Adrenal gland (tissue), 9 donors: ENCODE measurements at regions not wholly inside any gene's neighbourhood (a gene's known extent, or its start where the extent isn't known, plus 50 kb on each side); places are given as distances from the start of the nearest gene placed in this dataset.

Experiments used
- DNase-seq, 7 donors: peaks; one replicate each; pipeline ENCODE4 v3.0.0-alpha.2; 2019 to 2020
- H3K27ac ChIP-seq, 5 donors: fragments of 200-600 bp; sonication (generic) in 4 of 5; 1 replicate in 3 of 5; 2 replicates in 2 of 5; pipeline versions ENCODE4 v1.5.1 to v1.8.0; 2016 to 2020; ENCODE audit warnings: mild to moderate bottlenecking in 1 of 5
- H3K27me3 ChIP-seq: fragments of 200-600 bp; 2 replicates; pipeline ENCODE4 v1.8.0; 2021
- H3K36me3 ChIP-seq, 2 donors: fragments of 200-600 bp; replicated peaks in 1 of 2; 1 replicate in 1 of 2; 2 replicates in 1 of 2; pipeline versions ENCODE4 v1.5.1 to v1.8.0; 2018 to 2022
- H3K4me1 ChIP-seq, 2 donors: fragments of 200-600 bp; replicated peaks in 1 of 2; 1 replicate in 1 of 2; 2 replicates in 1 of 2; pipeline versions ENCODE4 v1.5.1 to v1.8.0; 2018 to 2021
- H3K4me3 ChIP-seq, 4 donors: fragments of 200-600 bp; sonication (generic) in 3 of 4; one replicate each; pipeline ENCODE4 v1.5.1; 2016 to 2018
- H3K9me3 ChIP-seq, 3 donors: fragments of 200-600 bp; sonication (generic) in 1 of 3; replicated peaks in 1 of 3; 1 replicate in 2 of 3; 2 replicates in 1 of 3; pipeline versions ENCODE4 v1.5.1 to v1.8.0; 2016 to 2021
- CTCF ChIP-seq, 6 experiments: fragments of 450-650 bp in 4 of 6; fragments of 200-600 bp in 2 of 6; sonication (generic) in 1 of 6; IDR thresholded peaks; 1 replicate in 5 of 6; 2 replicates in 1 of 6; pipeline versions ENCODE4 v1.5.1 to v1.8.0; 2016 to 2021; ENCODE audit warnings: antibody characterized with exemption in 6 of 6, mild to moderate bottlenecking in 2 of 6, moderate library complexity in 1 of 6
- POLR2A ChIP-seq, 2 donors: fragments of 450-650 bp; IDR thresholded peaks; one replicate each; pipeline ENCODE4 v1.6.1; 2017; ENCODE audit warnings: antibody characterized with exemption in 2 of 2, mild to moderate bottlenecking in 2 of 2, moderate library complexity in 1 of 2
- WGBS, 4 donors: extraction: QIAGEN DNeasy Blood & Tissue Kit in 2 of 4; methylation state at CpG; one replicate each; pipeline versions ENCODE4 v1.1.5 to v1.1.7; 2013 to 2017; 5-methylcytosine and 5-hydroxymethylcytosine counted together
- intact Hi-C, 2 donors: fragments of 100-400 bp; cut with DNase I; formaldehyde crosslinking; loops; one replicate each; pipeline versions ENCODE4 v1.14.1 to v1.15.0; 2022 to 2023
- donor health status: healthy with polysubstance abuse.
- donor health status: Bipolar disorder and iron deficiency.
- donor health status: DM: yes; HTN: yes; CAD: no.
- donor health status: DM: no; HTN: no; CAD: no.
- donor health status: DM: no; HTN: no; CAD: no.

DNA sequence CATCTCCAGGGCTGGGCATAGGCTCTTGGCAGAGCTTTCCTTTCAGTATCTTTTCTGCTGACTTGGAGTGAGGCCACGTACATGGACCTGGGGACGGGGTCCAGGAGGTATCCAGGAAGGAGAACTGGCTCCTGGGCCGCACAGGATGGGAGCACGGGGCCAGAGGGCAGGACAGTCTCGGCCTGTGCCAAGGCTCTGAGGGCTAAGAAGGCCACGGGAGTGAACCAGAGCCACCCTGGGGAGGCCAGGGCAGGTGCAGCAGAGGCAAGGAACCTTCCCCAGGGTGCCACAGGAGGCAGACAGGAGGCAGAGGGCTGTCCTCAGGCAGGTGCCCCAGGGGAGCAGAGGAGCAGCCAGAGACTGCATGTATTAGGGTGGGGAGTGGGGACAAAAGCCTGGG, 50.3 kb downstream of the PLXNA1 start:
- H3K36me3 ChIP-seq = peaks cover 0 to 52% of the 10 kb centered on the region in 2 donors
- intact Hi-C loops = no loop called here
- H3K4me3 ChIP-seq = no peak overlapping the region
- H3K27ac ChIP-seq = no peak overlapping the region
- H3K27me3 ChIP-seq = no peaks in the 10 kb centered on the region
- TF ChIP-seq CTCF (IDR thresholded peaks at IDR 0.05) = no peak
- no peak for TF ChIP-seq POLR2A (IDR thresholded peaks at IDR 0.05)
- H3K4me1 ChIP-seq = peaks cover 11 to 14% of the 10 kb centered on the region in 2 donors
- no peaks in the 10 kb centered on the region for H3K9me3 ChIP-seq
- WGBS, 4 donors = 84 to 100% (median 96%) methylated on average over 4 to 6 of the region's 6 CpGs
- DNase-seq = no peak

DNA sequence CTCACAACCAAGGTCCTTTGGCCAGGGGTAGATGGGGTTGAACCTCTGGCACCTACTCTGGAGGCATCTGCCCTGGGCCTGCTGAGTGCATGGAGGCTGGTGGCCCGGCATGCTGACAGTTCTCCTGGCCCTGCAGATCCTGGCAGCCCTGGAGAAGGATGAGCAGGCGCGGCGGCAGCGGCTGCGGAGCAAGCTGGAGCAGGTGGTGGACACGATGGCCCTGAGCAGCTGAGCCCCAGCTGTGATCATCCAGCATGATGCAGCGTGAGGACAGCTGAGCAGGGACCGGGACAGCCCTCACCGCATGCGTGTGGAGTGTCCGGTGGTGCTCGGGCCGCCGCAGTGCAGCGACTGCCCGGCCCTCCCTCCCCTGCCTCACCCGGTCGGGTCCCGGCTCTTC, 50.9 kb downstream of the PLXNA1 start:
- Histone ChIP-seq H3K4me3 (no peak overlapping the region), H3K27me3 (no peaks in the 10 kb centered on the region), H3K9me3 (no peaks in the 10 kb centered on the region), H3K36me3 (peaks cover 0 to 52% of the 10 kb centered on the region in 2 donors), H3K27ac (no peak overlapping the region), H3K4me1 (peaks cover 11 to 14% of the 10 kb centered on the region in 2 donors)
- TF ChIP-seq CTCF (IDR thresholded peaks at IDR 0.05) (no peak), POLR2A (IDR thresholded peaks at IDR 0.05) (no peak)
- WGBS, 4 donors = 83 to 97% (median 92%) methylated on average over 1 to 20 of the region's 20 CpGs
- no peak for DNase-seq
- intact Hi-C loops = no loop called here

- peak overlapping the region in 2 of 5 donors; percentile 76 to 79 for H3K27ac ChIP-seq
- no peak for DNase-seq
- peaks cover 11 to 14% of the 10 kb centered on the region in 2 donors for H3K4me1 ChIP-seq
- H3K4me3 ChIP-seq = no peak overlapping the region
- H3K36me3 ChIP-seq = peaks cover 0 to 46% of the 10 kb centered on the region in 2 donors
- no peaks in the 10 kb centered on the region for H3K9me3 ChIP-seq
- H3K27me3 ChIP-seq = no peaks in the 10 kb centered on the region
- intact Hi-C loops = no loop called here
- TF ChIP-seq CTCF (IDR thresholded peaks at IDR 0.05) = no peak
- TF ChIP-seq POLR2A (IDR thresholded peaks at IDR 0.05) = no peak
- 91 to 98% (median 93%) methylated on average over 18 to 30 of the region's 30 CpGs for WGBS, 4 donors
These were observed 51.5 kb downstream of the PLXNA1 start for GRCh38 chr3:127034195-127034989.

DNA sequence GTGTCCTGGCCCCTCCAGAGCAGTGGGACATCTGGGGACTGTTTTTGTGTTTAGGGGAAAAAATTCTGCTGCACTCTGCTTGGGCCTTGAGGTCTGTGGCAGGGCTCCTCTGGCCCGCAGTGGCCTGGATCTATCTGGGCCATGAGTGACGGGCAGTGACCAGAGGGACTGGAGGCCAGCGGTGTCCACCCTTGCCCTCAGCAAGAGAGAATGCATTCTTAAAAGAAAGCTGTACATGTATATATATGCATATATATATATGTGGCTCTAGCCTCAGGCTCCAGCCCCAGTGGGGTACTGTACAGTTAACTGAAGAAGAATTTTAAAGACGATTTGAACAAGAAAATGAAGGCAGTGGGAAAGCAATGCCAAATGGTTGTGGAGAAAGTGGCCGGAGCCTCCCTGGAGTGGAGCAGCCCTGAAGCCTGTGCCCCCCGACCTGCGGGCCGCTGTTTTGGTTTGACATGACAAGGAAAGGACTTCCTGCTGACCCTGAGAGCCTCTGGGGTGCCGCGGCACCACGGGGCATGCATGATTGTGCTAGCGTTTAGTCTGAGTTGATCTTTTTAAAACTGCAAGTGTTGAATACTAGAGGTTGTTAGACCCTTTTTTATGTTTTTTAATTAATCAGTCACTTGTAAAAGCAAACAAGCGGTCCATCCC, 52.2 kb downstream of the PLXNA1 start:
- Histone ChIP-seq H3K36me3 (peaks cover 0 to 39% of the 10 kb centered on the region in 2 donors), H3K27me3 (no peaks in the 10 kb centered on the region), H3K4me3 (no peak overlapping the region), H3K4me1 (peaks cover 11 to 14% of the 10 kb centered on the region in 2 donors), H3K27ac (peak overlapping the region in 3 of 5 donors; percentile 16 to 79 (median 76)), H3K9me3 (no peaks in the 10 kb centered on the region)
- TF ChIP-seq POLR2A (IDR thresholded peaks at IDR 0.05) = no peak
- TF ChIP-seq CTCF (IDR thresholded peaks at IDR 0.05) = no peak
- DNase-seq = no peak
- WGBS, 4 donors = 55 to 76% (median 63%) methylated on average over 13 of the region's 13 CpGs
- intact Hi-C loops = no loop called here
